Activated CD4-positive, alpha-beta T cell treated with anti-CD3 and anti-CD28 coated beads, Interleukin-2, amount 50 U/mL, for 24 hours (primary cell): ENCODE measurements at regions not wholly inside any gene's neighbourhood (a gene's known extent, or its start where the extent isn't known, plus 50 kb on each side); places are given as distances from the start of the nearest gene placed in this dataset.
"Not testable (repeated sequence)": the region's sequence is repeated elsewhere in the genome, so short reads cannot be mapped to it uniquely, and the experiment has no call there.

Experiments used
- DNase-seq, 2 donors: peaks; one replicate each; pipeline ENCODE4 v3.0.0-alpha.2; 2020; ENCODE audit warnings: low read depth in 1 of 2, low spot score in 1 of 2

GRCh38 chr2:59233448-59233847 is 992.3 kb upstream of the FANCL start:
- DNase-seq: no peak

GRCh38 chr2:59232394-59233165 is 991.5 kb upstream of the FANCL start:
- no peak for DNase-seq

- not testable (repeated sequence) for DNase-seq
These were observed 985.2 kb upstream of the FANCL start for GRCh38 chr2:59226362-59226761.

- no peak for DNase-seq
These were observed 982.6 kb upstream of the FANCL start for GRCh38 chr2:59223742-59224141.

- DNase-seq: no peak
These were observed 976.2 kb upstream of the FANCL start for GRCh38 chr2:59217360-59217759.

GRCh38 chr2:59206361-59206760 is 965.2 kb upstream of the FANCL start:
- no peak for DNase-seq

- DNase-seq: no peak
These were observed 962.9 kb upstream of the FANCL start for GRCh38 chr2:59204040-59204439.

- DNase-seq: no peak
These were observed 955.4 kb upstream of the FANCL start for GRCh38 chr2:59196491-59196890.

GRCh38 chr2:59195851-59196250 is 954.7 kb upstream of the FANCL start:
- no peak for DNase-seq

GRCh38 chr2:59191781-59192180 is 950.7 kb upstream of the FANCL start:
- no peak for DNase-seq

GRCh38 chr2:59190518-59190917 is 949.4 kb upstream of the FANCL start:
- DNase-seq: no peak

GRCh38 chr2:59184276-59185020 is 943.3 kb upstream of the FANCL start:
- DNase-seq: no peak

GRCh38 chr2:59183070-59183469 is 941.9 kb upstream of the FANCL start:
- DNase-seq: no peak

- no peak for DNase-seq
These were observed 941.1 kb upstream of the FANCL start for GRCh38 chr2:59182249-59182648.

- no peak for DNase-seq
These were observed 940.2 kb upstream of the FANCL start for GRCh38 chr2:59181347-59181746.

- no peak for DNase-seq
These were observed 939.5 kb upstream of the FANCL start for GRCh38 chr2:59180621-59181020.

- DNase-seq: no peak
These were observed 939.0 kb upstream of the FANCL start for GRCh38 chr2:59180111-59180510.

- DNase-seq: no peak
These were observed 936.6 kb upstream of the FANCL start for GRCh38 chr2:59177748-59178147.

GRCh38 chr2:59176737-59177136 is 935.6 kb upstream of the FANCL start:
- DNase-seq: no peak

GRCh38 chr2:59174536-59175243 is 933.6 kb upstream of the FANCL start:
- no peak for DNase-seq

GRCh38 chr2:59173325-59173724 is 932.2 kb upstream of the FANCL start:
- no peak for DNase-seq

GRCh38 chr2:59171019-59171418 is 929.9 kb upstream of the FANCL start:
- DNase-seq: no peak
